GM19025 (cell line): ENCODE measurements at regions not wholly inside any gene's neighbourhood (a gene's known extent, or its start where the extent isn't known, plus 50 kb on each side); places are given as distances from the start of the nearest gene placed in this dataset.
"Not testable (repeated sequence)": the region's sequence is repeated elsewhere in the genome, so short reads cannot be mapped to it uniquely, and the experiment has no call there.

Experiments
- ATAC-seq: cut with Tn5 transposase; IDR thresholded peaks from one replicate; pipeline ENCODE4 v1.9.1; 2021; ENCODE audit warnings: mild to moderate bottlenecking, low read depth, moderate library complexity; ENCODE audit not compliant: unreplicated experiment

GRCh38 chr6:165768961-165769360 lies 105.9 kb upstream of the PDE10A start:
- ATAC-seq = no peak

- no peak for ATAC-seq
Observed at GRCh38 chr6:165767228-165767627, 104.2 kb upstream of the PDE10A start.

DNA sequence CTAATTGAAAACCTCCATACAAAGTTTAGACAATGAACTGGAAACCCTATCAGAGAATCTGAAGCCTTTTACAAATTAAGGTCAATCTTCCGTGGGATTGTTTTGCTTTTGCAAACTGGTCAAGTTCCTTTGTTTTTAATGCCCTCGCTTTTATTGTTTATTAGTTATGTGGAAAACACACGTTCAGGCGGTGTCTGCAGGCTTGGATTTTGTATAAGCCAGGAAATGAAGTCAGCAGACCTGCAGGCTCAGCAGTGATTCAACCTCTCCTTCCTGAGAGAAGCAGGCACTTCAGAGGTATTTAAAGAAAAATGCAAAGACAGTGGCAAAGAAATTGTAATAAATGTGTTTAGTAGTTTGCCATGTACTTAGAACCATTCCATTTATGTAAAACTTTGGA lies 103.4 kb upstream of the PDE10A start:
- no peak for ATAC-seq

GRCh38 chr6:165766026-165766425 lies 103.0 kb upstream of the PDE10A start:
- ATAC-seq = no peak

DNA sequence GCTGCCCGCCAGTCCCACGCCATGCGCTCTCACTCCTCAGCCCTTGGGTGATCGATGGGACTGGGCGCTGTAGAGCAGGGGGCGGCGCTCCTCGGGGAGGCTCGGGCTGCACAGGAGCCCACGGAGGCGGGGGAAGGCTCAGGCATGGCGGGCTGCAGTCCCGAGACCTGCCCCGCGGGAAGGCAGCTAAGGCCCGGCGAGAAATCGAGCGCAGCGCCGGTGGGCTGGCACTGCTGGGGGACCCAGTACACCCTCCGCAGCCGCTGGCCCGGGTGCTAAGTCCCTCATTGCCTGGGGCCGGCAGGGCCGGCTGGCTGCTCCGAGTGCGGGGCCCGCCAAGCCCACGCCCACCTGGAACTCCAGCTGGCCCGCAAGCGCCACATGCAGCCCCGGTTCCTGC lies 102.2 kb upstream of the PDE10A start:
- not testable (repeated sequence) for ATAC-seq

- ATAC-seq = no peak
Observed at GRCh38 chr6:165762876-165763275, 99.8 kb upstream of the PDE10A start.

DNA sequence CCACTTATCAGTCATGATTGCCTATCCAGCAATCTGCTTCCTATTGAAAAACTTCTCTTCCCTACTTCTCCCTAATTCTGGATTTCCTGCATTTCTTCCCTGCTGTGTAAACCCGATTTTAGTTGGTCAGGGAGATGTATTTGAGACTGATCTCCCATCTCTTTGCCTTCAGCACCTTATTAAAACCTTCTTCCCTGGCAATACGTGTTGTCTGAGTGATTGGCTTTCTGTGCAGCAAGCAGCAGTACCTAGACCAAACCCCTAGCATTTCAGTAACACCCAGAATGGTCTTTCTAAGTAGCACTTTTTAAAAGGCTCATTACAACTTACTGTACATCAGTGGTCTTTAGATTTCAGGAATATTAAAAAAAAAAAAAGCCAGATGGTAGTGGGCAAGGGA lies 99.1 kb upstream of the PDE10A start:
- no peak for ATAC-seq

GRCh38 chr6:165760803-165761185 lies 97.8 kb upstream of the PDE10A start:
- ATAC-seq = no peak

DNA sequence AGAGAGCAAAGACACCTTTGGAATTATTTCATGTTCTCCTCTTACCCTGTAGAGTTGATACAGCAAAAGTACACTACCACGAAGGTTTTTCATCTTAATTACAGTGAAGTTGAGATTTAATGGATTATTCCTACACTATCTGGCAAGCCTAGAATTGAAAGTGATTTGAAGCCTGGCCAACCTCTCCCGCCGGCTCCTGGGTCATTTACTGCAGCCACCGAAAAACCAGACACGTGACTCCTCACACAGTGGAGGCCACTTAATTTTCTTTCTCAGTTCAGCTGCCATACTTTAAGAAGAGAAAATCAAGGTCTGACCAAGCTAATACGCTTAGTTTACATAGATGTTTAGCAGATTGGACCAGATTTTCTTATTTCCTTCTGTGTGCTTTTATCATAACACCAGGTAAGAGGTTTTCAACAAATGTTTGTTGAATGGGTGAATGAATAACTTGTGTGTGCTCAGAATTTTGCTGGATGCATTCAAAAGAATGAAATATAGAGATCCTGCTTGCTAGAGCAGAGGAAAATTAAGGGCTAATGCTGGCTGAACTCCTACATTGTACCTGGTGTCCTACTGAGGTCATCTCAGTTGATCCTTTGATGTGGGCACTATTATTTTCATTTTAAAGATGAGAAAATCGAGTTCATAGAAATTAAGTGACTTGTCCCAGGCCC lies 97.2 kb upstream of the PDE10A start:
- no peak for ATAC-seq

- no peak for ATAC-seq
Observed at GRCh38 chr6:165758441-165758840, 95.4 kb upstream of the PDE10A start.

DNA sequence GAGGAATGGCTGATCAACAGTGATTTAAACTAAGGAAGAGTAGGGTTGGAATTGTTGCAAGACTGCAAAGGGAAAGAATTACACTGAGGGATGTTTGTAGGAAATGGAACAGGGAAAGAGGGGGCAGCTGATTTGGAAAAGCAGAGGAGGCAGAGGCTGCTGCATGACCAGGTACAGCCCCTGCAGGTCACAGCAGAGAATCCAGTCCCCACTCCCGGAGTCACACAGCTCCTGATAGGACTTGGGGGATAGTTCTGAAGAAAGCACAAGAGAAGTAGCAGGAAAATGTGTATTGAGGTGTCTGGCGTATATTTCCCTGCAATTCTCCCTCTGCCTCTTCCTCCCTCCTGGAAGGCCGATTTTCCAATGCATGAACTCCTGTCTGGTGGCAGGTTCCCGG lies 92.5 kb upstream of the PDE10A start:
- ATAC-seq = no peak

- no peak for ATAC-seq
Observed at GRCh38 chr6:165753506-165753905, 90.5 kb upstream of the PDE10A start.

GRCh38 chr6:165752451-165752850 lies 89.4 kb upstream of the PDE10A start:
- no peak for ATAC-seq

- no peak for ATAC-seq
Observed at GRCh38 chr6:165751486-165751885, 88.4 kb upstream of the PDE10A start.

DNA sequence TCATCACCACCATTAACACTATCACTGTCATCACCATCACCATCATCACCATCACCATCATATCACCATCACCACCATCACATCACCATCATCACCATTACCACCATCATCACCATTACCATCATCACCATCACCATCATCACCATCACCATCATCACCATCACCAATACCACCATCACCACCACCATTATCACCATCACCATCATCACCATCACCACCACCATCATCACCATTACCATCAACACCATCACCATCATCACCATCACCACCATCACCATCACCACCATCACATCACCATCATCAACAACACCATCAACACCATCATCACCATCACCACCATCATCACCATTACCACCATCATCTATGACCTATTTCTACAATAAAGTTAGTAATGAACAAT lies 86.1 kb upstream of the PDE10A start:
- ATAC-seq = no peak

DNA sequence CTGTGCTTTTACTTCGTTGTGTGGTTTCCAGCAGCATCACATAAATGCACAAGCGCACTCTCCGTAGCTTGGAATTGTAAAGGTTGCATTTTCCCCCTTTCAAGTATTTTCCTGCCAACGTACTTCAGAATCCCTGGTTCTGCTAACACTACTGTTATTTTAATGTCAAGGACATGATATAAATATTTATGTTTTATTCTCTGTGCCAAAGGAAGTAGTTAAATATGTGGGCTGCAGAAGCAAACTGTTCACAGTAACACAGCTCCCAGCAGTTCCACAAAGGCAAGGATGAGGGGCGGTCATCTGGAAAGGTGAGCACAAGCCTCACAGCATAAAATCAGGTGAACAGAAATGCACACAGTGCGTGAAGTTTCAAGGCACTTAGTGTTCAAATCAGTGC lies 85.3 kb upstream of the PDE10A start:
- no peak for ATAC-seq

GRCh38 chr6:165747963-165748362 lies 84.9 kb upstream of the PDE10A start:
- ATAC-seq = no peak

- no peak for ATAC-seq
Observed at GRCh38 chr6:165746331-165746730, 83.3 kb upstream of the PDE10A start.

GRCh38 chr6:165745492-165745891 lies 82.5 kb upstream of the PDE10A start:
- ATAC-seq = no peak

- ATAC-seq = no peak
Observed at GRCh38 chr6:165744555-165745228, 81.7 kb upstream of the PDE10A start.

DNA sequence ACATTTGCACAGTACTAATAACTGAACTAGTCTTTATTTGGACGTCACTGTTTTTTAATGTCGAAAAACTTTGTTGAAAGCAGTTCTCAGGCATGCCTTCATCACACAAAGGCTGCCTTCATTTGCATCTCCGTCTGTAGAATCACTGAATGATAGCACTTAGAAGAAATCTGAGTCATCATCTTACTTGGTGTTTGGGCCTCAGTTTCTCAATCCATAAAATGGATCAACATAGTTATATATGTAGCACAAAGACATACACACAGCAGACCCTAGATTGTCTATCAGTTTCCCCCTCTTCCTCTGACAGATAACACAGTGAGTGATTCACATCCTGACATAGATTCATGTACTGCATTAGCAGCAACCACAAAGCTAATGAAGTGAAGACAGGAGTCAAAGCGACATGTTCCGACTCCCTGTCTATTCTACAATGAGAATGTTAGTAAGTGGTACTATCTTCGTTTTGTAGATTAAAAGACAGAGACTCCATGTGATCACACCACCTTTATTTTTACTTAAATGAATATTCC lies 80.4 kb upstream of the PDE10A start:
- ATAC-seq = no peak

DNA sequence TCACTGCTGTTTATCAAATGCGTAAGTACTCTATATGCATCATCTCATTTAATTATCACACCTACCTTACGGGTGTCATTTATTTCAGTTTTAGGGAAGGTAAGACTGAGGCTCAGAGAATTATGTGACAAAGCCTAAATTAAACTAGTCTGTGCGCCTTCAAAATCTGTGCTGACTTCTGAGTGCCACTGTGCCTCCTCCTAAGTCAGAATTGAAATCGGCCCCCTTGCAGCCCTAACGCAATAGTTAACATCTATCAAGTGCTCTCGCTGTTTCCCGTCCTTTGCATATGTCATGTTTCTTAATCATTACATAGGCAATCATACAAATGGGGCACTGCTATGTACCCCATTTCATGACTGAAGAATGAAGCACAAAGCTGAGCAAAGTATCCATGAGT lies 79.0 kb upstream of the PDE10A start:
- ATAC-seq = no peak
